ENCODE measurements at regions not wholly inside any gene's neighbourhood (a gene's known extent, or its start where the extent isn't known, plus 50 kb on each side); places are given as distances from the start of the nearest gene placed in this dataset.

- ATAC-seq (ENCODE audit: poor library complexity), result no peak
- no peak for DNase-seq
- intact Hi-C loops (cut with DNase I), result no loop called here
Measured at GRCh38 chr14:22337521-22337920, 251.5 kb downstream of the DAD1 start.

- ATAC-seq (ENCODE audit: poor library complexity), result no peak
- intact Hi-C loops (cut with DNase I), result no loop called here
- DNase-seq, result no peak
Measured at GRCh38 chr14:22336031-22336430, 253.0 kb downstream of the DAD1 start.

- no peak for DNase-seq
- ATAC-seq (ENCODE audit: poor library complexity), result no peak
- intact Hi-C loops (cut with DNase I), result no loop called here
Measured at GRCh38 chr14:22334627-22335026, 254.4 kb downstream of the DAD1 start.

GRCh38 chr14:22334275-22334577 is 254.8 kb downstream of the DAD1 start:
- intact Hi-C loops (cut with DNase I), result no loop called here
- ATAC-seq (ENCODE audit: poor library complexity) (no peak), DNase-seq (no peak)

- ATAC-seq (ENCODE audit: poor library complexity), result no peak
- intact Hi-C loops (cut with DNase I), result no loop called here
Measured at GRCh38 chr14:22333422-22334274, 255.4 kb downstream of the DAD1 start.

GRCh38 chr14:22332686-22333421 is 256.2 kb downstream of the DAD1 start:
- DNase-seq (no peak), ATAC-seq (ENCODE audit: poor library complexity) (no peak)
- intact Hi-C loops (cut with DNase I), result no loop called here

More at GRCh38 chr14:22333422-22334274, 255.4 kb downstream of the DAD1 start:
- no peak for DNase-seq

GRCh38 chr14:22329371-22329770 is 259.7 kb downstream of the DAD1 start:
- intact Hi-C loops (cut with DNase I), result no loop called here
- DNase-seq (no peak), ATAC-seq (ENCODE audit: poor library complexity) (no peak)

- intact Hi-C loops (cut with DNase I), result no loop called here
- ATAC-seq (ENCODE audit: poor library complexity) (no peak), DNase-seq (no peak)
Measured at GRCh38 chr14:22325676-22326400, 263.2 kb downstream of the DAD1 start.

GRCh38 chr14:22320362-22320750 is 268.7 kb downstream of the DAD1 start:
- intact Hi-C loops (cut with DNase I), result loop anchor here (5.0 kb wide), 1 partner anchor 52 kb away; no protein-coding TSS in a partner anchor
- DNase-seq (no peak), ATAC-seq (ENCODE audit: poor library complexity) (no peak)

GRCh38 chr14:22319526-22320361 is 269.3 kb downstream of the DAD1 start:
- DNase-seq, result no peak
- ATAC-seq (ENCODE audit: poor library complexity), result peak; percentile 81
- intact Hi-C loops (cut with DNase I), result loop anchor here (5.0 kb wide), 1 partner anchor 53 kb away; no protein-coding TSS in a partner anchor

GRCh38 chr14:22318951-22319350 is 270.1 kb downstream of the DAD1 start:
- intact Hi-C loops (cut with DNase I), result no loop called here
- DNase-seq, result no peak

GRCh38 chr14:22316473-22316872 is 272.6 kb downstream of the DAD1 start:
- DNase-seq (no peak), ATAC-seq (ENCODE audit: poor library complexity) (no peak)
- intact Hi-C loops (cut with DNase I), result no loop called here

More at GRCh38 chr14:22318951-22319350, 270.1 kb downstream of the DAD1 start:
- ATAC-seq (ENCODE audit: poor library complexity), result no peak

- intact Hi-C loops (cut with DNase I), result no loop called here
- DNase-seq (no peak), ATAC-seq (ENCODE audit: poor library complexity) (no peak)
Measured at GRCh38 chr14:22315336-22315735, 273.7 kb downstream of the DAD1 start.

GRCh38 chr14:22314183-22314820 is 274.7 kb downstream of the DAD1 start:
- DNase-seq (no peak), ATAC-seq (ENCODE audit: poor library complexity) (peak; percentile 81)
- intact Hi-C loops (cut with DNase I), result no loop called here

GRCh38 chr14:22313172-22313801 is 275.7 kb downstream of the DAD1 start:
- intact Hi-C loops (cut with DNase I), result no loop called here
- DNase-seq (no peak), ATAC-seq (ENCODE audit: poor library complexity) (no peak)

- no peak for DNase-seq
- intact Hi-C loops (cut with DNase I), result no loop called here
- no peak for ATAC-seq (ENCODE audit: poor library complexity)
Measured at GRCh38 chr14:22311636-22312035, 277.4 kb downstream of the DAD1 start.

GRCh38 chr14:22305607-22306006 is 283.4 kb downstream of the DAD1 start:
- intact Hi-C loops (cut with DNase I), result no loop called here
- DNase-seq (no peak), ATAC-seq (ENCODE audit: poor library complexity) (no peak)

GRCh38 chr14:22304326-22304725 is 284.7 kb downstream of the DAD1 start:
- no peak for DNase-seq
- intact Hi-C loops (cut with DNase I), result no loop called here
- ATAC-seq (ENCODE audit: poor library complexity), result no peak
